Suprapubic skin (tissue), 4 donors: ENCODE measurements at regions not wholly inside any gene's neighbourhood (a gene's known extent, or its start where the extent isn't known, plus 50 kb on each side); places are given as distances from the start of the nearest gene placed in this dataset.

Source experiments
- DNase-seq, 2 donors: peaks; one replicate each; pipeline ENCODE4 v3.0.0-alpha.2; 2019; ENCODE audit warnings: low spot score in 2 of 2
- H3K27ac ChIP-seq: fragments of 200-600 bp; sonication (generic); one replicate; pipeline ENCODE4 v1.5.1; 2019
- H3K27me3 ChIP-seq: fragments of 200-600 bp; sonication (generic); one replicate; pipeline ENCODE4 v1.5.1; 2019
- H3K36me3 ChIP-seq: fragments of 200-600 bp; sonication (generic); one replicate; pipeline ENCODE4 v1.5.1; 2019
- H3K4me1 ChIP-seq: fragments of 200-600 bp; sonication (generic); one replicate; pipeline ENCODE4 v1.5.1; 2019
- H3K4me3 ChIP-seq: fragments of 200-600 bp; sonication (generic); one replicate; pipeline ENCODE4 v1.5.1; 2019; ENCODE audit warnings: mild to moderate bottlenecking
- H3K9me3 ChIP-seq: fragments of 200-600 bp; sonication (generic); one replicate; pipeline ENCODE4 v1.5.1; 2019
- CTCF ChIP-seq, 2 donors: fragments of 200-600 bp in 1 of 2; fragments of 450-650 bp in 1 of 2; sonication (generic) in 1 of 2; IDR thresholded peaks; one replicate each; pipeline ENCODE4 v1.5.1; 2016 to 2019; ENCODE audit warnings: antibody characterized with exemption in 2 of 2, mild to moderate bottlenecking in 1 of 2, moderate library complexity in 1 of 2
- EP300 ChIP-seq: sonication (generic); formaldehyde crosslinking; IDR thresholded peaks from one replicate; pipeline ENCODE4 v1.6.1; 2017; ENCODE audit warnings: antibody characterized with exemption
- POLR2A ChIP-seq, 2 donors: fragments of 450-650 bp; IDR thresholded peaks; one replicate each; pipeline ENCODE4 v1.6.1; 2017; ENCODE audit warnings: antibody characterized with exemption in 2 of 2, mild to moderate bottlenecking in 2 of 2, moderate library complexity in 2 of 2
- POLR2AphosphoS5 ChIP-seq, 3 donors: sonication (generic); formaldehyde crosslinking; IDR thresholded peaks; one replicate each; pipeline ENCODE4 v1.6.1; 2017; ENCODE audit warnings: antibody characterized with exemption in 3 of 3
- WGBS: methylation state at CpG from one replicate; pipeline ENCODE4 v1.1.5; 2018; 5-methylcytosine and 5-hydroxymethylcytosine counted together

GRCh38 chrX:128781506-128781905, 729.3 kb upstream of the ACTRT1 start:
- Histone ChIP-seq H3K36me3 (no peaks in the 10 kb centered on the region), H3K4me1 (no peaks in the 10 kb centered on the region), H3K4me3 (no peak overlapping the region), H3K27me3 (no peaks in the 10 kb centered on the region), H3K9me3 (no peaks in the 10 kb centered on the region), H3K27ac (no peak overlapping the region)
- WGBS: 80% methylated on average over 1 of the region's 1 CpG
- no peak for TF ChIP-seq POLR2AphosphoS5 (IDR thresholded peaks at IDR 0.05)
- no peak for TF ChIP-seq EP300
- TF ChIP-seq POLR2A (IDR thresholded peaks at IDR 0.05): no peak
- TF ChIP-seq CTCF (IDR thresholded peaks at IDR 0.05): no peak
- DNase-seq: no peak

DNA sequence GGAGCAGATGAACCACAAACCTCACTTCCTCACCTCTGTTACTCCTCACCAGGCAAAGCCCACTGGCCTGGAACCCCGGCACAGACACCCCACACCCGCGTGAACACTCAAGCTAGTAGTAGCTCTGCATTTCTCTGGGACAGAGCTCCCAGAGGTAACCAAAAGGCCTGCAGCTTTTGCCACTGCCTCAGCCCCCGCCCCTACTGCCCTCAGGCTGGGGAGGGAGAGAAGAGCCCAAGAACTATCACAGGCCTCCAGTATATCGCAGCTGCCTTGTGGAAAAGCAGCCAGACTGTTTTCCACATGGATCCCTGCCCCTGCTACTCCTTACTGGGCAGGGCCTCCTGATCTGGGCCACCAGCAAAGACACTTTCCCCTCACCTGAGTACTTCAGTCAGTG, 728.7 kb upstream of the ACTRT1 start:
- Histone ChIP-seq H3K27me3 (no peaks in the 10 kb centered on the region), H3K4me3 (no peak overlapping the region), H3K27ac (no peak overlapping the region), H3K36me3 (no peaks in the 10 kb centered on the region), H3K9me3 (no peaks in the 10 kb centered on the region), H3K4me1 (no peaks in the 10 kb centered on the region)
- TF ChIP-seq CTCF (IDR thresholded peaks at IDR 0.05) (no peak), EP300 (no peak), POLR2AphosphoS5 (IDR thresholded peaks at IDR 0.05) (no peak), POLR2A (IDR thresholded peaks at IDR 0.05) (no peak)
- WGBS: 67% methylated on average over 5 of the region's 5 CpGs
- DNase-seq: no peak

GRCh38 chrX:128769495-128769894, 717.3 kb upstream of the ACTRT1 start:
- Histone ChIP-seq H3K27me3 (no peaks in the 10 kb centered on the region), H3K9me3 (no peaks in the 10 kb centered on the region), H3K27ac (no peak overlapping the region), H3K4me3 (no peak overlapping the region), H3K36me3 (no peaks in the 10 kb centered on the region), H3K4me1 (no peaks in the 10 kb centered on the region)
- TF ChIP-seq EP300: no peak
- TF ChIP-seq POLR2A (IDR thresholded peaks at IDR 0.05): no peak
- no peak for TF ChIP-seq POLR2AphosphoS5 (IDR thresholded peaks at IDR 0.05)
- no peak for TF ChIP-seq CTCF (IDR thresholded peaks at IDR 0.05)
- WGBS: 83% methylated on average over 2 of the region's 2 CpGs
- DNase-seq: no peak

DNA sequence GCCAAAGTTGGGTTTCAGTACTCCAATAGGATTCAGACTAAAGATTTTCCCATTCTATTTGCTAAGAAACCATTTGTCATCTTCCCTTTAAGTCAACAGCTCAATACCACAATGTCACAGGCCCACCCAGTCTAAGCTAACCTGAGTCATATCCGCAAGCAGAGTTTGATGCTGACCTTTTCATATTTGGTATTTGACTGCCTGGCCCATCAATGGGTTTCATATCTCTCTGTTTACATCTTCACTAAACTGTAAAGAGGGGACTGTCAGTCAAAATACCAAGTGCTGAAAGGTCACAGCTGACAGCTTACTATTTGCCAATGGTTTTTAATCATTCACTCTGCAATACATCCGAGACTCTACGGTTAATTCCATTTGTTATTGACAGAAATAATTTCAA, 707.5 kb upstream of the ACTRT1 start:
- Histone ChIP-seq H3K36me3 (no peaks in the 10 kb centered on the region), H3K9me3 (no peaks in the 10 kb centered on the region), H3K4me1 (no peaks in the 10 kb centered on the region), H3K27ac (no peak overlapping the region), H3K27me3 (no peaks in the 10 kb centered on the region), H3K4me3 (no peak overlapping the region)
- 75% methylated on average over 3 of the region's 3 CpGs for WGBS
- no peak for DNase-seq
- TF ChIP-seq POLR2A (IDR thresholded peaks at IDR 0.05) (no peak), POLR2AphosphoS5 (IDR thresholded peaks at IDR 0.05) (no peak), EP300 (no peak), CTCF (IDR thresholded peaks at IDR 0.05) (no peak)

DNA sequence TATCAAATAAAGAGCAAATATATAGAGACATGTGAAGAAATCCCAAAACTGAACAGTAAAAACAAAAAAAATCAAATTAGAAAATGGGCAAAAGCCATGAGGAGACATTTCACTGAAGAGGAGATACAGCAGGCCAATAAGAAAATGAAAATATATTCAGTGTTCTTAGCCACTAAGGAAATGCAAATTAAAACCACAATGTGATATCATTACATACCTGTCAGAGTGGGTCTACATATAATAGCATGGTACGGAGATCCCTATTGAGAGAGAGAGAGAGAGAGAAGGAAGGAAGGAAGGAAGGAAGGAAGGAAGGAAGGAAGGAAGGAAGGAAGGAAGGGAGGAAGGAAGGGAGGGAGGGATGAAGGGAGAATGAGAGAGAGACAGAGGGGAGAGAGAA, 707.0 kb upstream of the ACTRT1 start:
- Histone ChIP-seq H3K4me1 (no peaks in the 10 kb centered on the region), H3K4me3 (no peak overlapping the region), H3K36me3 (no peaks in the 10 kb centered on the region), H3K27ac (no peak overlapping the region), H3K27me3 (no peaks in the 10 kb centered on the region), H3K9me3 (no peaks in the 10 kb centered on the region)
- DNase-seq: no peak
- TF ChIP-seq POLR2A (IDR thresholded peaks at IDR 0.05) (no peak), EP300 (no peak), POLR2AphosphoS5 (IDR thresholded peaks at IDR 0.05) (no peak), CTCF (IDR thresholded peaks at IDR 0.05) (no peak)
- 80% methylated on average over 1 of the region's 1 CpG for WGBS
